ENCODE measurements at regions not wholly inside any gene's neighbourhood (a gene's known extent, or its start where the extent isn't known, plus 50 kb on each side); places are given as distances from the start of the nearest gene placed in this dataset.
"Not testable (repeated sequence)": the region's sequence is repeated elsewhere in the genome, so short reads cannot be mapped to it uniquely, and the experiment has no call there.

GRCh38 chr13:48829536-48829935 is 146.2 kb upstream of the FNDC3A start:
- no peak overlapping the region for H3K27ac ChIP-seq (ENCODE audit: low read length)
- H3K4me3 Mint-ChIP-seq = peak overlapping the region; percentile 51
- H3K27me3 Mint-ChIP-seq (ENCODE audit: low read depth in 2 of 2) = peaks cover 27 to 44% of the 10 kb centered on the region in 2 donors
- no peaks in the 10 kb centered on the region for H3K4me1 ChIP-seq (ENCODE audit: control insufficient read depth, insufficient read depth, low read length)
- peaks cover 5 to 6% of the 10 kb centered on the region in 2 donors for H3K9me3 Mint-ChIP-seq
- DNase-seq (no peak), ATAC-seq (peak in 2 of 3 donors; percentile 75 to 77)
- H3K4me1 Mint-ChIP-seq = peaks cover 20 to 23% of the 10 kb centered on the region in 2 donors
- WGBS (ENCODE audit: insufficient coverage) = 0% methylated on average over 1 of the region's 1 CpG
- no peak for TF ChIP-seq CTCF (IDR thresholded peaks at IDR 0.05)
- peaks cover 9% of the 10 kb centered on the region for H3K36me3 Mint-ChIP-seq
- peak overlapping the region in 1 of 2 donors; percentile 18 for H3K27ac Mint-ChIP-seq
- peaks cover 4% of the 10 kb centered on the region for H3K27me3 ChIP-seq (ENCODE audit: control insufficient read depth, insufficient read depth, low read length)
- no peak overlapping the region for H3K4me3 ChIP-seq (ENCODE audit: low read length)
- H3K36me3 ChIP-seq (ENCODE audit: control insufficient read depth, insufficient read depth, low read length) = no peaks in the 10 kb centered on the region
- peaks cover 11% of the 10 kb centered on the region for H3K9me3 ChIP-seq (ENCODE audit: control insufficient read depth, insufficient read depth, low read length)
- intact Hi-C loops (cut with micrococcal nuclease) = no loop called here

- intact Hi-C loops (cut with micrococcal nuclease) = no loop called here
- peaks cover 4% of the 10 kb centered on the region for H3K27me3 ChIP-seq (ENCODE audit: control insufficient read depth, insufficient read depth, low read length)
- ATAC-seq (no peak), DNase-seq (no peak)
- 87% methylated on average over 7 of the region's 7 CpGs for WGBS (ENCODE audit: insufficient coverage)
- H3K36me3 Mint-ChIP-seq = peaks cover 9% of the 10 kb centered on the region
- H3K27ac Mint-ChIP-seq = no peak overlapping the region
- peaks cover 20 to 23% of the 10 kb centered on the region in 2 donors for H3K4me1 Mint-ChIP-seq
- no peaks in the 10 kb centered on the region for H3K4me1 ChIP-seq (ENCODE audit: control insufficient read depth, insufficient read depth, low read length)
- H3K4me3 ChIP-seq (ENCODE audit: low read length) = no peak overlapping the region
- no peak overlapping the region for H3K27ac ChIP-seq (ENCODE audit: low read length)
- peaks cover 5 to 6% of the 10 kb centered on the region in 2 donors for H3K9me3 Mint-ChIP-seq
- H3K27me3 Mint-ChIP-seq (ENCODE audit: low read depth in 2 of 2) = peaks cover 25 to 41% of the 10 kb centered on the region in 2 donors
- no peaks in the 10 kb centered on the region for H3K36me3 ChIP-seq (ENCODE audit: control insufficient read depth, insufficient read depth, low read length)
- TF ChIP-seq CTCF (IDR thresholded peaks at IDR 0.05) = no peak
- H3K9me3 ChIP-seq (ENCODE audit: control insufficient read depth, insufficient read depth, low read length) = peaks cover 10% of the 10 kb centered on the region
- no peak overlapping the region for H3K4me3 Mint-ChIP-seq
Measured at GRCh38 chr13:48831248-48831647, 144.5 kb upstream of the FNDC3A start.

- ATAC-seq = no peak
Measured at GRCh38 chr13:48833412-48833811, 142.3 kb upstream of the FNDC3A start.

GRCh38 chr13:48835326-48835725 is 140.4 kb upstream of the FNDC3A start:
- H3K9me3 ChIP-seq (ENCODE audit: control insufficient read depth, insufficient read depth, low read length); H3K4me3 ChIP-seq (ENCODE audit: low read length); H3K4me1 Mint-ChIP-seq; H3K4me3 Mint-ChIP-seq; H3K27me3 ChIP-seq (ENCODE audit: control insufficient read depth, insufficient read depth, low read length); H3K9me3 Mint-ChIP-seq; H3K27ac Mint-ChIP-seq; H3K36me3 Mint-ChIP-seq; H3K4me1 ChIP-seq (ENCODE audit: control insufficient read depth, insufficient read depth, low read length); intact Hi-C loops (cut with micrococcal nuclease); DNase-seq; H3K27ac ChIP-seq (ENCODE audit: low read length); H3K36me3 ChIP-seq (ENCODE audit: control insufficient read depth, insufficient read depth, low read length); ATAC-seq: not testable (repeated sequence)
- WGBS (ENCODE audit: insufficient coverage) = 90% methylated on average over 5 of the region's 5 CpGs
- peaks cover 15 to 32% of the 10 kb centered on the region in 2 donors for H3K27me3 Mint-ChIP-seq (ENCODE audit: low read depth in 2 of 2)

More at GRCh38 chr13:48833412-48833811, 142.3 kb upstream of the FNDC3A start:
- Mint-ChIP-seq H3K36me3 (no peaks in the 10 kb centered on the region), H3K4me1 (peaks cover 20 to 23% of the 10 kb centered on the region in 2 donors), H3K4me3 (no peak overlapping the region), H3K9me3 (no peaks in the 10 kb centered on the region), H3K27ac (no peak overlapping the region), H3K27me3 (ENCODE audit: low read depth in 2 of 2) (peaks cover 16 to 34% of the 10 kb centered on the region in 2 donors)
- H3K4me1 ChIP-seq (ENCODE audit: control insufficient read depth, insufficient read depth, low read length) = no peaks in the 10 kb centered on the region
- no peak overlapping the region for H3K4me3 ChIP-seq (ENCODE audit: low read length)
- H3K36me3 ChIP-seq (ENCODE audit: control insufficient read depth, insufficient read depth, low read length) = no peaks in the 10 kb centered on the region
- H3K9me3 ChIP-seq (ENCODE audit: control insufficient read depth, insufficient read depth, low read length) = no peaks in the 10 kb centered on the region
- intact Hi-C loops (cut with micrococcal nuclease) = no loop called here
- H3K27ac ChIP-seq (ENCODE audit: low read length) = no peak overlapping the region
- no peak for DNase-seq
- 67% methylated on average over 1 of the region's 3 CpGs for WGBS (ENCODE audit: insufficient coverage)
- H3K27me3 ChIP-seq (ENCODE audit: control insufficient read depth, insufficient read depth, low read length) = peaks cover 2% of the 10 kb centered on the region
- TF ChIP-seq CTCF (IDR thresholded peaks at IDR 0.05) = no peak

Measured in natural killer cell (primary cell).